OCI-LY3 (cell line): ENCODE measurements at regions not wholly inside any gene's neighbourhood (a gene's known extent, or its start where the extent isn't known, plus 50 kb on each side); places are given as distances from the start of the nearest gene placed in this dataset.

Source experiments
- CTCF ChIP-seq: fragments of 200-600, 300-600 bp; sonication (generic); IDR thresholded peaks from 2 replicates; pipeline ENCODE4 v1.5.1; 2014; ENCODE audit warnings: antibody characterized with exemption, low read length, low read depth
- EZH2phosphoT487 ChIP-seq: fragments of 200-600 bp; shearing (Covaris generic); IDR thresholded peaks from 2 replicates; pipeline ENCODE4 v1.6.1; 2018; ENCODE audit warnings: antibody characterized with exemption, mixed run types, low read depth

DNA sequence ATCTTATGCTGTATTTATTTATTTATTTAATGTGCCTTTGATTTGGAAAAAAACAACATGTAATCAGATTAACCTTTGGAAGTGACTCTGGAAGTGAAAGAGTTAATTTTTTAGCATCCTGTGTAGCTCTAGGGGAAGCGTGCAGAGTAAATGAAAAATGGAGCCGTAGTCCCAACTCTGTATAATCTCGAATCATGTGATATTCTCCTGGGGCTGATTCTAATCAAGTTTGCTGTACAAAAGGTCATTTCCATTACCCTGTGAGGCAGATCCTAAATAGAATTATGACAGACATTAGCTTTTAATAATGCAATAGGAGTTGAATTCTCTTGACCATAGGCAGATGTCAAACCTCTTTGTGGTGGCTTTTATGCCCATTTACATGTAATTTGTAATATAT lies 238.6 kb upstream of the CSNK1A1L start:
- TF ChIP-seq CTCF: no peak
- no peak for TF ChIP-seq EZH2phosphoT487
